RPMI8226 (cell line): ENCODE measurements at regions not wholly inside any gene's neighbourhood (a gene's known extent, or its start where the extent isn't known, plus 50 kb on each side); places are given as distances from the start of the nearest gene placed in this dataset.

Source experiments
- DNase-seq: peaks from one replicate; pipeline ENCODE4 v3.0.0-alpha.2; 2015

- peak; percentile 28 for DNase-seq
Observed at GRCh38 chr1:11414926-11415538, 63.9 kb upstream of the DISP3 start.

GRCh38 chr1:11417162-11417561 is 61.8 kb upstream of the DISP3 start:
- DNase-seq, result no peak

GRCh38 chr1:11418056-11418455 is 60.9 kb upstream of the DISP3 start:
- no peak for DNase-seq

- no peak for DNase-seq
Observed at GRCh38 chr1:11421443-11421842, 57.5 kb upstream of the DISP3 start.

GRCh38 chr1:11422686-11423085 is 56.3 kb upstream of the DISP3 start:
- DNase-seq, result no peak

DNA sequence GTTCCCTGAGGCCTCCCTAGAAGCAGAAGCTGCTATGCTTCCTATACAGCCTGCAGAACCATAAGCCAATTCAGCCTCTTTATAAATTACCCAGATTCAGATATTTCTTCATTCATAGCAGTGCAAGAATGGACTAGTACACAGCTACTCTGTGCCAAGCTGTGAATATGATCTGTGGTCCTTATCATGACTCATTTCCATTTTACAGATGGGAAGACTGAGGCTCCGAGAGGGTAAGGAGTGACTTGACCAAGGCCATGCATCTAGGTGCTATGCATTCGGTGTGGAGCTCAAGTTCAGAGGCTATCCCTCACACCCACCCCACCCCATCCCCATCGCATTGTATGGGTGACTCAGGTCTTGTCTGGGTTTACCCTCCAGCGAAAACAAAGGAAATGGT is 52.3 kb upstream of the DISP3 start:
- no peak for DNase-seq

GRCh38 chr1:11428789-11429188 is 50.2 kb upstream of the DISP3 start:
- no peak for DNase-seq
